ENCODE measurements at regions not wholly inside any gene's neighbourhood (a gene's known extent, or its start where the extent isn't known, plus 50 kb on each side); places are given as distances from the start of the nearest gene placed in this dataset.

GRCh38 chr18:38033282-38033681, 467.7 kb upstream of the CELF4 start:
- TF ChIP-seq NANOG (IDR thresholded peaks at IDR 0.05; ENCODE audit: borderline replicate concordance), result no peak
- TF ChIP-seq CREB1 (CRISPR knock-in tag; IDR thresholded peaks at IDR 0.05; ENCODE audit: low read depth), result no peak
- TF ChIP-seq ZNF462 (CRISPR knock-in tag; IDR thresholded peaks at IDR 0.05), result no peak
- no peak for TF ChIP-seq JUNB (IDR thresholded peaks at IDR 0.05; ENCODE audit: unreplicated experiment)
- TF ChIP-seq REST (IDR thresholded peaks at IDR 0.05; ENCODE audit: unreplicated experiment), result no peak
- no peak for TF ChIP-seq ZNF114 (CRISPR knock-in tag; IDR thresholded peaks at IDR 0.05)
- TF ChIP-seq STAT1 (IDR thresholded peaks at IDR 0.05; ENCODE audit: unreplicated experiment), result no peak
- no peak for TF ChIP-seq CTCF (conservative IDR thresholded peaks at IDR 0.05; ENCODE audit: low read depth in 2 of 2)
- no peak for TF ChIP-seq EZH2phosphoT487 (IDR thresholded peaks at IDR 0.05; ENCODE audit: unreplicated experiment)
- no peak for TF ChIP-seq ZNF331 (CRISPR knock-in tag; IDR thresholded peaks at IDR 0.05; ENCODE audit: low read depth)
- no peak for TF ChIP-seq POLR2AphosphoS5 (IDR thresholded peaks at IDR 0.05; ENCODE audit: low read depth)
- no peak for TF ChIP-seq ETS1 (IDR thresholded peaks at IDR 0.05)
- TF ChIP-seq EZH2 (IDR thresholded peaks at IDR 0.05; ENCODE audit: low read depth, unreplicated experiment), result no peak
- ATAC-seq, result no peak
- H3K4me2 ChIP-seq, result no peak overlapping the region

More at GRCh38 chr18:38033282-38033681, 467.7 kb upstream of the CELF4 start:
- Mint-ChIP-seq H3K4me3 (no peak overlapping the region), H3K9me3 (no peaks in the 10 kb centered on the region), H3K27me3 (ENCODE audit: insufficient read depth, low read depth, poor library complexity) (no peaks in the 10 kb centered on the region), H3K36me3 (ENCODE audit: low read depth) (no peaks in the 10 kb centered on the region), H3K27ac (no peak overlapping the region), H3K4me1 (no peaks in the 10 kb centered on the region)
- no peak overlapping the region for H3K4me3 ChIP-seq
- no peaks in the 10 kb centered on the region for H3K9me2 ChIP-seq (ENCODE audit: insufficient read depth)
- H2AFZ ChIP-seq, result no peak overlapping the region
- H3K27me3 ChIP-seq (ENCODE audit: insufficient read depth), result no peaks in the 10 kb centered on the region
- no peaks in the 10 kb centered on the region for H3K36me3 ChIP-seq (ENCODE audit: insufficient read depth)
- H3K79me2 ChIP-seq (replicated peaks; ENCODE audit: insufficient read depth), result no peaks in the 10 kb centered on the region
- H3F3A ChIP-seq (replicated peaks; ENCODE audit: low read depth), result no peaks in the 10 kb centered on the region
- no peak overlapping the region for H3K27ac ChIP-seq (ENCODE audit: low read depth)
- H3K4me1 ChIP-seq (ENCODE audit: insufficient read depth), result no peaks in the 10 kb centered on the region
- DNase-seq (ENCODE audit: low spot score), result no peak
- H4K20me1 ChIP-seq (replicated peaks; ENCODE audit: insufficient read depth), result no peaks in the 10 kb centered on the region

Measured in GM23338 (cell line).